H1 (cell line): ENCODE measurements at regions not wholly inside any gene's neighbourhood (a gene's known extent, or its start where the extent isn't known, plus 50 kb on each side); places are given as distances from the start of the nearest gene placed in this dataset.

Source experiments
- ATF2 ChIP-seq: IDR thresholded peaks from 2 replicates; pipeline ENCODE4 v1.6.1; 2012; ENCODE audit warnings: low read length, inconsistent platforms
- BACH1 ChIP-seq: IDR thresholded peaks from 2 replicates; pipeline ENCODE4 v1.6.1; 2012; ENCODE audit warnings: low read length, improper control_type of control experiment
- CREB1 ChIP-seq: IDR thresholded peaks from 2 replicates; pipeline ENCODE4 v1.6.1; 2012; ENCODE audit warnings: inconsistent platforms
- E2F6 ChIP-seq: IDR thresholded peaks from 2 replicates; pipeline ENCODE4 v1.6.1; 2012; ENCODE audit warnings: inconsistent platforms
- JUN ChIP-seq: IDR thresholded peaks from 2 replicates; pipeline ENCODE4 v1.6.1; 2011; ENCODE audit warnings: low read depth, mild to moderate bottlenecking, improper control_type of control experiment, low read length
- NANOG ChIP-seq: IDR thresholded peaks from 2 replicates; pipeline ENCODE4 v1.6.1; 2011; ENCODE audit warnings: low read length, low read depth, mild to moderate bottlenecking, inconsistent platforms; ENCODE audit not compliant: insufficient read depth, poor library complexity, severe bottlenecking
- RNF2 ChIP-seq: fragments of 200-900, 300-1000 bp; sonication (generic); IDR thresholded peaks from 2 replicates; pipeline ENCODE4 v1.7.1; 2016; ENCODE audit warnings: borderline replicate concordance, low read depth, mild to moderate bottlenecking, antibody characterized with exemption, low read length; ENCODE audit not compliant: poor library complexity, severe bottlenecking; ENCODE audit errors: missing control alignments

GRCh38 chrX:89033723-89034122 is 286.7 kb downstream of the CPXCR1 start (continued):
- TF ChIP-seq ATF2 = no peak
- TF ChIP-seq NANOG = no peak
- TF ChIP-seq RNF2 = no peak
- no peak for TF ChIP-seq CREB1
- no peak for TF ChIP-seq JUN
- no peak for TF ChIP-seq BACH1
- no peak for TF ChIP-seq E2F6
